Stimulated activated naive CD8-positive, alpha-beta T cell treated with anti-CD3 and anti-CD28 coated beads, Interleukin-15, Interleukin-2, amounts not matched to agents 100 ng/mL and 50 ng/mL, for 24 hours (primary cell): ENCODE measurements at regions not wholly inside any gene's neighbourhood (a gene's known extent, or its start where the extent isn't known, plus 50 kb on each side); places are given as distances from the start of the nearest gene placed in this dataset.
"Not testable (repeated sequence)": the region's sequence is repeated elsewhere in the genome, so short reads cannot be mapped to it uniquely, and the experiment has no call there.

Source experiments
- H3K27ac Mint-ChIP-seq: one replicate; pipeline ENCODE4 v1.8.0; 2021; ENCODE audit warnings: mild to moderate bottlenecking, mixed read lengths
- H3K27me3 Mint-ChIP-seq: one replicate; pipeline ENCODE4 v1.8.0; 2021; ENCODE audit warnings: mixed read lengths
- H3K36me3 Mint-ChIP-seq: one replicate; pipeline ENCODE4 v1.8.0; 2021; ENCODE audit warnings: low read depth, mixed read lengths
- H3K4me1 Mint-ChIP-seq: one replicate; pipeline ENCODE4 v1.8.0; 2021; ENCODE audit warnings: low read depth, mixed read lengths
- H3K4me3 Mint-ChIP-seq: one replicate; pipeline ENCODE4 v1.8.0; 2021; ENCODE audit warnings: mild to moderate bottlenecking, mixed read lengths
- H3K9me3 Mint-ChIP-seq: one replicate; pipeline ENCODE4 v1.8.0; 2021; ENCODE audit warnings: mixed read lengths

DNA sequence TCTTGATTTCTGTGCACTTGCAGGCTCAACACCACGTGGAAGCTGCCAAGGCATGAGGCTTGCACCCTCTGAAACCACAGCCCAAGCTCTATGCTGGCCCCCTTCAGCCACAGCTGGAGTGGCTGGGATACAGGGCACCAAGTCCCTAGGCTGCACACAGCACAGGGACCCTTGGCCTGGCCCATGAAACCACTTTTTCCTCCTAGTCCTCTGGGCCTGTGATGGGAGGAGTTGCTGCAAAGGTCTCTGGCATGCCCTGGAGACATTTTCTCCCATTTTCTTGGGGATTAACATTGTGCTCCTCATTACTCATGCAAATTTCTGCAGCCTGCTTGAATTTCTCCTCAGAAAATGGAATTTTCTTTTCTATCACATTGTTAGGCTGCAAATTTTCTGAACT, 629.8 kb upstream of the NR2F2 start:
- not testable (repeated sequence) for H3K4me3 Mint-ChIP-seq
- H3K9me3 Mint-ChIP-seq = peaks cover 40% of the 10 kb centered on the region

GRCh38 chr15:95701410-95701809, 629.1 kb upstream of the NR2F2 start:
- peaks cover 40% of the 10 kb centered on the region for H3K9me3 Mint-ChIP-seq
- H3K4me3 Mint-ChIP-seq = no peak overlapping the region
- no peaks in the 10 kb centered on the region for H3K4me1 Mint-ChIP-seq
- peaks cover 22% of the 10 kb centered on the region for H3K27me3 Mint-ChIP-seq
- H3K27ac Mint-ChIP-seq = no peak overlapping the region
- peaks cover 6% of the 10 kb centered on the region for H3K36me3 Mint-ChIP-seq

More for the DNA sequence above, 629.8 kb upstream of the NR2F2 start:
- not testable (repeated sequence) for H3K27ac Mint-ChIP-seq, H3K4me1 Mint-ChIP-seq, H3K36me3 Mint-ChIP-seq
- peaks cover 19% of the 10 kb centered on the region for H3K27me3 Mint-ChIP-seq

GRCh38 chr15:95709959-95710695, 620.4 kb upstream of the NR2F2 start:
- Mint-ChIP-seq H3K4me3 (no peak overlapping the region), H3K27ac (no peak overlapping the region), H3K9me3 (peaks cover 3% of the 10 kb centered on the region), H3K36me3 (no peaks in the 10 kb centered on the region), H3K27me3 (peaks cover 6% of the 10 kb centered on the region), H3K4me1 (no peaks in the 10 kb centered on the region)

DNA sequence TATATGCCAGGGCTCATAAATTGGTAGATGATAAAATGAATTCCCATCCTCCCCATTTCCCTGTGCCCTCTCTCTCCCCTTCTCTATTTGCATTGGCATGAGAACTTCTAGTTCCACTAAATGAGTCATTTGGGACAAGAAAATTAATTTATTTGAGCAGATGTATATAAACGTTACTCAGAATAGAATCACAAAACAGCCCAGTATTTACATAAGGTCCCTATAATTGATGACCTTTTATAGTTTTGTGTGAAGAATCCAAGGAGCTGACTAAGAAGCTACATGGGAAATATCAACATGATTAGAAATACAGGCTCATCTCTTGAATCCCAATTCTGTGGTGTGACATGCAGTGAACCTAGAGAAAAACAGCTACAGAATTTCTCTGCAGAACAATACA, 617.7 kb upstream of the NR2F2 start:
- H3K27ac Mint-ChIP-seq = no peak overlapping the region

DNA sequence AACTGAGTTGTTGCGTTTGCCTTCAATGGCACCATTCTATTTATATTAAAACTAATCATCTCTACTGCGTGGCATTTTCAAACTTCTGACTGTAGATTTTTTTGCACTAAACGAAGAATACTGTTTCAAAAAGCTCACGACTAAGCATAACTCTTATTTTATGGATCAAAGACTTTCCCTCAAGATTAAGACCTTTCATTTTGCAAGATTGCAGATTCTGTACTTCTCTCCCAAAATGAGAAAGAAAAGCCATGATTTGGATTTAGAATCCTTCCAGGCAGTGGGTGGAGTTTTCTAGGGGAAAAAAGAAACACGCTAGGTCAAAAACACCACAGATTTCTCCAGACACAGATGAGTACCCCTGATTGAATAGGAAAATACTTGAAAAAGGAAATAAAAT, 617.2 kb upstream of the NR2F2 start:
- Mint-ChIP-seq H3K4me1 (no peaks in the 10 kb centered on the region), H3K27ac (no peak overlapping the region), H3K9me3 (no peaks in the 10 kb centered on the region), H3K4me3 (no peak overlapping the region), H3K36me3 (no peaks in the 10 kb centered on the region), H3K27me3 (no peaks in the 10 kb centered on the region)

More for the DNA sequence above, 617.7 kb upstream of the NR2F2 start:
- no peaks in the 10 kb centered on the region for H3K27me3 Mint-ChIP-seq
- no peak overlapping the region for H3K4me3 Mint-ChIP-seq
- no peaks in the 10 kb centered on the region for H3K4me1 Mint-ChIP-seq
- no peaks in the 10 kb centered on the region for H3K9me3 Mint-ChIP-seq
- no peaks in the 10 kb centered on the region for H3K36me3 Mint-ChIP-seq

GRCh38 chr15:95715116-95715903, 615.2 kb upstream of the NR2F2 start:
- H3K36me3 Mint-ChIP-seq = no peaks in the 10 kb centered on the region
- no peak overlapping the region for H3K27ac Mint-ChIP-seq
- no peaks in the 10 kb centered on the region for H3K9me3 Mint-ChIP-seq
- no peaks in the 10 kb centered on the region for H3K4me1 Mint-ChIP-seq
- no peaks in the 10 kb centered on the region for H3K27me3 Mint-ChIP-seq
- no peak overlapping the region for H3K4me3 Mint-ChIP-seq

- H3K9me3 Mint-ChIP-seq = no peaks in the 10 kb centered on the region
These were observed 614.4 kb upstream of the NR2F2 start for GRCh38 chr15:95715906-95716656.

DNA sequence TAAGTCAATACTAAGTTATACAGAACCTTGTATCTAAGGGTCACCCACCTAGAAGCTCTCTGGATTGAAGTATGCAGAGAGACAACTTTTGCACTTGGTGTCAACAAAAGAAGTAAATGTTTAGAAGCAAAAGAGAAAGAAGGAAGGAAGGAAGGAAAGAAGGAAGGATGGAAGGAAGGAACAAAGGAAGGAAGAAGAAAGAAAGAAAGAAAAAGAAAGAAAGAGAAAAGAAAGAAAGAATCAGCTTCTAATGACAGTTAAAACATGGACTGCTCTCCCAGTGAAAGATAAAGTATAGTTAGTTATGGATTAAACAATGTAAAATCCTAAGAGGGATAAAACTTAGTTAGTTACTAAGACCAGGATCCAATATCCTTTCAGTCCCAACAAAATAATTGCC, 613.8 kb upstream of the NR2F2 start:
- Mint-ChIP-seq H3K27ac (no peak overlapping the region), H3K27me3 (no peaks in the 10 kb centered on the region), H3K4me1 (no peaks in the 10 kb centered on the region), H3K9me3 (no peaks in the 10 kb centered on the region), H3K4me3 (no peak overlapping the region), H3K36me3 (no peaks in the 10 kb centered on the region)

More at GRCh38 chr15:95715906-95716656, 614.4 kb upstream of the NR2F2 start:
- Mint-ChIP-seq H3K4me3 (no peak overlapping the region), H3K27me3 (no peaks in the 10 kb centered on the region), H3K27ac (no peak overlapping the region), H3K36me3 (no peaks in the 10 kb centered on the region), H3K4me1 (no peaks in the 10 kb centered on the region)

- no peak overlapping the region for H3K4me3 Mint-ChIP-seq
- no peaks in the 10 kb centered on the region for H3K36me3 Mint-ChIP-seq
- no peaks in the 10 kb centered on the region for H3K4me1 Mint-ChIP-seq
- H3K9me3 Mint-ChIP-seq = no peaks in the 10 kb centered on the region
- no peak overlapping the region for H3K27ac Mint-ChIP-seq
- H3K27me3 Mint-ChIP-seq = no peaks in the 10 kb centered on the region
These were observed 612.1 kb upstream of the NR2F2 start for GRCh38 chr15:95718441-95718840.

DNA sequence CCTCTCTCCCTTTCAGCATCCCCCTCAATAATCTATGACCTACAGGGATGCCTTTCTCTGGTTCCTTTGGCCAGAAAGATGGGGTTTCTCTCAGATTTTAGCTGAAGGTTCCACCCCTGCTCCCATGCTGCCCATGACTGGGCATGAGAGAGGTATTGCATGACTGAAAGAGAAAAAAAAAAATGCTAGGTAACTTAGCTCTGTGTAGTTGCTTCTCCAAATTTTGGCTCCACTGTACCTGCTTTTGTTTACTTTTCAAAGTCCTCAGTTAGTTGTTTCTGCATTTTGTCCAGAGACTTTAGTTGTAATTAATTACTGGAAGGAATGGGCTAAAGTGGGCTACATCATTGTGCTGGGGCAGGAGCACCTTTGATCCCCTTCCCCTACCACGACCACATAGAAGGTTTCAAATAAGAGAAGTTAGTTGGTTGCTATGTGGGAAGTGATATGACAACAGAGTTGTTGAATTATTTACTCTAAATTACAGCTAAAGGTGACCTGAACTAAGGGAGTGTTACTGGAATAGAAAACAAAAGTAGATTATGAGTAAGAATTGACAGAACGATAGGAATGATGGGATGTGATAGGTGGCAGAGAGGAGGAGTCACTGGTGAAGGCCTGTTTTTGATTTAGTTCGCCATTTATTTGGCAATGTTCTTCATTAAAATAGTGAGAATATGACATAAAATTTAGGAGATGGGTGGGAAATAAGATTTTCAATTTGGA, 605.4 kb upstream of the NR2F2 start:
- Mint-ChIP-seq H3K4me3 (no peak overlapping the region), H3K27ac (no peak overlapping the region), H3K9me3 (no peaks in the 10 kb centered on the region), H3K4me1 (no peaks in the 10 kb centered on the region), H3K36me3 (no peaks in the 10 kb centered on the region), H3K27me3 (no peaks in the 10 kb centered on the region)

DNA sequence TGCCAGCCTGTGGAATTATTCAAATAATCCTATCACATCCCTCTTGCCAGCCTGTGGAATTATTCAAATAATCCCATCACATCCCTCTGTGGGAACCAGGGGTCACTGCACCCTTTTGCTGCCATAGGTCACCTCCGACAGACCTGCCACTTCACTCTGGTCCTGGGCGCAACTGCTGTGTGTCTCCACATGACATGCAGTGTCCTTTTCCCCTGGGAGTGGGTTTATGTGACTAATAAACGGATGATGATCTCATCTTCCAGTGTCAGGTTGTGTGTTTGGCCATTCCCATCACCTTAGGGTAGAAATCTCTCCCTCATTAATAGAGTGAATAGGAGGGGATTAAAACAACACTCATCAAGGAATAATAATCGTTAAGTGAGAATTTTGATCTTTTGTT, 603.6 kb upstream of the NR2F2 start:
- no peaks in the 10 kb centered on the region for H3K9me3 Mint-ChIP-seq
- H3K27ac Mint-ChIP-seq = no peak overlapping the region
- H3K27me3 Mint-ChIP-seq = no peaks in the 10 kb centered on the region

DNA sequence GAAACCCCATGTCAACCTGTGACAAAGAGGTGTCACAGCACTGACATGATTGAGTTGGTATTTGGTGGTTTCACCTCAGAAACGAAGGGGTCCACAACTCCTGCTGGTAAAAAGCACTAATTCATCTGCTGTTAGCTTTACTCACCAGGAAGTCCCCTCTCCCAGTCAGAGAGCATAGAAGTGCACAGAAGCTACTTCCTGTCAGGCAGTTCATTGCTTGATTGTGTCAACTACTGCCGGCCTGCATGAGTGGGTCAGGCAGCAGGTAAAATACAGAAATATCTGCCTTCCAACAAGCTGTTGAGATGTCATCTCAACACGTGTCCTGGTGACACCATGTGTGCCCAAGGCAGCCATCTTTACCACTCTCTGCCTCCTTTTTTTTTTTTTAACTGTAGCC, 596.6 kb upstream of the NR2F2 start:
- Mint-ChIP-seq H3K27ac (peak overlapping the region; percentile 31), H3K4me1 (peaks cover 32% of the 10 kb centered on the region), H3K9me3 (peaks cover 8% of the 10 kb centered on the region), H3K36me3 (peaks cover 6% of the 10 kb centered on the region), H3K27me3 (no peaks in the 10 kb centered on the region), H3K4me3 (no peak overlapping the region)

More for the DNA sequence above, 603.6 kb upstream of the NR2F2 start:
- no peaks in the 10 kb centered on the region for H3K4me1 Mint-ChIP-seq
- H3K36me3 Mint-ChIP-seq = no peaks in the 10 kb centered on the region
- no peak overlapping the region for H3K4me3 Mint-ChIP-seq

DNA sequence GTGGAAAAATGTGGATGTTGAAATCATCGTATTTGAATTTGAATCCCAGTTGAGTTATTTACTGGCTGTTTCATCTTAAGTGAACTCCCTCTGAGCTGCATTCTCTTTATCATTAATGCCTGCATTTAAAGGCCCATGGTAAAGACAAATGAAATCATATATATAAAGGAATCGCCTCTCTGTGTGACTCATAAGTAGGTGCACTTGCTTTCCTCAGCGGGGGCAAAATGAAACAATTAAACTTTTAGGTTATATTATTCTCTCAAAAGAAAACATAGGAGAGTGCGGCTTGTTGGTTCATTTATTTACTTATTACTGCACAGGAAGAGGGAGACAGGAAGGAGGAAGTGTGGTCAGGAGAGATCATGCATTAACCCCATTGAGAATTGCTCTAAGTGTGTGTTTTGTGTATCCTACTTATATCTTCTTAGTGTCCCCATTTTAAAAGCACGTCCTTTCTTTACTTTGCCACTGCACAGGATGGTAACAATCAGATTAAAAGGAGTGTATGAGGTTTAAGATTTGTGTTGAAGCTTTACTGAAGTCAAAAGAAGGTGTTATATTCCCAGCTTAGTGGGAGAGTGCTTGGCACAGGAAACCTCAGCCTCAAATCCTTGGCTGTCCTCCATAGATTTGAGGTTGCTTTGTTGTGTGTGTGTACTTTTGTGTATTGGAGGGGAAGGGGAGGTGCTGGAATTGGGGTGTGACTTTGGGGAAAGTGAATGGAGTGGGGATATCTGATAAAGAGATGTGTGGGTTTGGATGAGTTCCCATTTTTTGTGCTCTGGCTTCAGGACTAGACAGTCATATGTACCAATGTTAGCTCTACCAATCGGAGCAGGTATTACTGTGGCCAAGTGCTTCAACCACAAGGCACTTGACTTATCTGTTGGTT, 595.8 kb upstream of the NR2F2 start:
- no peaks in the 10 kb centered on the region for H3K27me3 Mint-ChIP-seq
- H3K27ac Mint-ChIP-seq = peak overlapping the region; percentile 50
- H3K4me3 Mint-ChIP-seq = no peak overlapping the region
- H3K4me1 Mint-ChIP-seq = peaks cover 32% of the 10 kb centered on the region
- peaks cover 8% of the 10 kb centered on the region for H3K9me3 Mint-ChIP-seq
- peaks cover 6% of the 10 kb centered on the region for H3K36me3 Mint-ChIP-seq

- Mint-ChIP-seq H3K4me1 (peaks cover 40% of the 10 kb centered on the region), H3K27ac (no peak overlapping the region), H3K4me3 (no peak overlapping the region)
These were observed 593.4 kb upstream of the NR2F2 start for GRCh38 chr15:95737060-95737459.

More at GRCh38 chr15:95737060-95737459, 593.4 kb upstream of the NR2F2 start:
- Mint-ChIP-seq H3K27me3 (no peaks in the 10 kb centered on the region), H3K9me3 (peaks cover 8% of the 10 kb centered on the region), H3K36me3 (peaks cover 6% of the 10 kb centered on the region)
